NCI-H2227 (cell line): ENCODE measurements at regions not wholly inside any gene's neighbourhood (a gene's known extent, or its start where the extent isn't known, plus 50 kb on each side); places are given as distances from the start of the nearest gene placed in this dataset.

ENCODE experiments used
- DNase-seq: peaks from one replicate; lab custom pipeline; 2025; ENCODE audit not compliant: unreplicated experiment; lab: John Stamatoyannopoulos, UW

DNA sequence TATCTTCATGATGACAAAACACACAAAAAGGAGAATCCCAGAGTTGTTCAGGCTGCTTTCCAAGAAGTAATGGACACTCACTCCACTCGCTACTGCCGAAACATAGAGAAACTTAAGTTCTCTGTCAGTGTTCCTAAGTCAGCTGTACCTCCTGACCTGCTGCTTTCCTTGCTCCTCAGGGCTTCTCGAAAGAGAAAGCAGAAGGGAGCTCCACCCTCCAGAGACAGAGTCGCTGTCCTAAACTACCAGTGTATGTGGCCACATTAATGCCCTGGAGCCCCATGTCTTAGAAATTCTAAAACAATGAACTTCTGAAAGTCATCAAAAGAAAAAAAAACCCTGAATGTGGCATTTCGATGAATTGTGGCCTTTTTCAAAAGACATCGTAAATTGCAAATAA lies 390.8 kb upstream of the MON1B start:
- DNase-seq = no peak

DNA sequence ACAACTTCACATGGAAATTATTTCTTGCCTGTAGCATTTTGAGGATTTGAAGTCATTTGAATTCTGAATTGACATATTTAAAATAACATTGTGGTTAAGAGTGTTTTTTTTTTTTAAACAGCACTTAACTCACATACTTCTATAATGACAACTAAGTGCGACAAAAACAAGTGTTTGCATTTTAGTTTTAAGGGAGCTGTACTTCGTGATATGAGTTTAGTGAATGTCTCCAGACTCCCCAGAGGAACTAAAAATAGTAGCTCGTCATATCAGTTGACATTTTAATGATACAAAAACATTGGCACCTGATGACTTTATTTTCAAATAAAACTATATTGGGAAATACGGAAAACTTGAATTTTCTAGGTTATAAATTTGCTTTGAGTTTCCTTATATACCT lies 389.6 kb upstream of the MON1B start:
- DNase-seq = no peak

DNA sequence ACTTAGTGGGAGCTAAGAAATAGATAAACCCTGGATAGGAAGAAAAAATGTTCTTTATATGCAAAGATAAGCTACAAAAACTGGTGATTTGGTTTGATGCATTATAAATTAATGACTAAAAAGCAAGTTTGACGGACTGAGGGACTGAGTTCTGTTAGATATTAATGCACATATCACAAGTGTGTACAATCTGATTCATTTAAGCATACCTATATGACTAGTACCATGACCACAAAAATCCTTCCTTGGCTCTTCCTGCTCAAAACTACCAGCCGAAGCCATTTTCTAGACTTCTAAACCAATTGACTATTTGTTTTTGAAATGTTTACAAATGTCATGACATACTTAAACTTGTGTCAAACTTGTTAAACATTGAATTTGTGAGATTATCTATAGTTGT lies 374.5 kb upstream of the MON1B start:
- DNase-seq = no peak

DNA sequence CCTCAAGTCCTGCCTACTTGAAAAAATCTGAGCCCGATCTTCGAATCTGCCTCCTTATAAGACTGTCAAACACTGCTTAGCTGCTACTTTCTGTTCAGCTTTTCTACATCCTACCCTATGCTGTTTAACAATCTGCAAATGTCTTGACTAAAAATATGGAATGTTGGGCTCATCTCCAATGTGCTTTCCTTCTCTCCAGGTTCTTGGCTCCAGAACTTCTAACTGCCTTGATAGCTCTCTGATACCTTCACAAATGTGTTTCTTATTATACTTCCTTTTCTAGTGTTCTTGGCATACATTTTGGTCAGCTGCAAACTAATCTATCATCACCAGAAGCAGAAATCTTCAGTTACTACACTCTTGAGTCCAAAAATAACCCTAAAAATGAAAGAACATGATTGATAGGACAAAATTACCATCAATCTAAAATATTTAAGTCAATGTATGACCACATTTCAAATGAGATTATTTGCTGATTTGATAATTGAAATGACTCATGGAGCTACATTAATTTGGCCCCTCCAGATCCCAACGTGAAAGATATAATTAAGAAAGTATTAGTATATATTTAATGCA lies 372.3 kb upstream of the MON1B start:
- DNase-seq = no peak

DNA sequence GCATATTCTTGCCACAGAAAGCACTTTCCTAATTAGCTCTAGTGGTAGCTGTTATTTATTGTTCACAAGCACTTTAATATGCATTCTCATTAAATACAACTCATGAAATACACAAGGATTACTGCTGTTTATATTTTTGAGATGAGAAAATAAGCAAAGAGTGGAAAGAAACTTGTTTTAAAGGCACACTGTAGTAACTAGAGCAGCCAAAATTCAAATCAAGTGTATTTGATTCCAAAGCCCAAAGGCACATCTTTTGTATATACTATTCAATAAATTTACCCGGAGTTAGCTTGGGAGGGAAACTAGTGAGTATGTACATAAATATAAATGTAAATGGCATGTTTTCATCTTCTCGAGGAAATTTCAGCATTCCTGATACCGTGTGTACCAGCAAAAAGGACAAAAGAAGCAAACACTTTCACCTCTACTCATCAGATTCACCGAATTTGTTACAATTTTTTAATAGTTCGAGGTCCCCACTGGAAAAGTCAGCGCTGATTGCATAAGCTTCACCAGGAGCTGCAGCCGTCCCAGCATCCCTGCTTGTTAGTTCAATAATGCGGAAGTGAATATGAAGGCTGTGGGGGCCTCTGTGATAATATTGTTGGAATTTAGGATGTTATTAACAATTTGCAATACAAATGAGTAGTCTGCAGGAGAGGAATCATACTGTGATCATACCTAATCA lies 371.6 kb upstream of the MON1B start:
- no peak for DNase-seq

DNA sequence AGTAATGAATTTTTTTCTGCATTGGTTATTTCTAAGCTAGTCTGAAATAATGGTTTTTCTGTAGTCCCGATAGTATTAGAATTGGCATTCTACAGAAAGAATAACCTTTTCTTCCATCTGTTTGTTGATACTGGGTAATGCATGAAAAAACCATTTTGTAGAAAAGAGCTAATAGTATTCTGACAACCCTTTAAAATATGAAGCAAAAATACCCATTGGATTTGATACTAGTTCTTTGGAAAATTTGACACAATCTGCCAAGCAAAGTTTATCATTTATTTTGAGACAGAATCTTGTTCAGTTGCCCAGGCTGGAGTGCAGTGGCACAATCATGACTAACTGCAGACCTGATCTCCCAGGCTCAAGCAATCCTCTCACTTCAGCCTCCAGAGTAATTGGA lies 366.8 kb upstream of the MON1B start:
- DNase-seq = no peak

DNA sequence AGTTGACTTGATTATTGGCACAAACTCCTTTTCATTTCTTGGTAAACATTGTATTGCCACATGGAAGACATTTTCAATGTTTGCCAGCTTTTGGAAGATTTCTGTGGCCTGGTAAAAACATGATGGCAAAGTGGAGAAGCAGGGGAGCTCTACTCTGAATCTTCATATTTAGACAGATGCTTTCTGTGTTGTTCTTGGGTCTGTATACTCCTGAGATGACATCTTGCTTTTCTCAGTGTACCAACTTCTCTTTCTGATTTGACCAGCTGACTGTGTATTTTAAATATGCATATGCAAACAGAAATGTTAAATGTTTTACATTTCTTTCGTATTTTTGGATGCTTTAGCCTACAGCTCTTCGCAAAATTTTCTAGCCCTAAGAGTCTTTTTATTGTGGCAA lies 366.2 kb upstream of the MON1B start:
- no peak for DNase-seq

DNA sequence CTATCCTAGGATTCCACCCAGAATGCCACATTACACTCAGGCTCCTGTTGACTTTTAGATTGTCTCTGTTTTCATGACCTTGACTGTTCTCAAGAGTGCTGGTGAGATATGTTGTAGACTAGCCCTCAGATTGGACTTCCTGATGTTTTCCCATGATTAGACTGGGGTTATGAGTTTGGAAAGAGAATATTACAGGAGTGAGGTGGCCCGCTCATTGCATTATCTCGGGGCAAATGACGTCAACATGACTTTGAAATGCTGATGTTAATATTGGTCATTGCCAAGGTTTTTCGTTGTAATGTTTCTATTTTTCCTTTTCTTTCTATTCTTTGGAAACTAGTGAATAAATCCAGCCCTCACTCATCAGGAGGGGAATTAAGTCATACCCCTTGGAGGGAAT lies 355.7 kb upstream of the MON1B start:
- no peak for DNase-seq

DNA sequence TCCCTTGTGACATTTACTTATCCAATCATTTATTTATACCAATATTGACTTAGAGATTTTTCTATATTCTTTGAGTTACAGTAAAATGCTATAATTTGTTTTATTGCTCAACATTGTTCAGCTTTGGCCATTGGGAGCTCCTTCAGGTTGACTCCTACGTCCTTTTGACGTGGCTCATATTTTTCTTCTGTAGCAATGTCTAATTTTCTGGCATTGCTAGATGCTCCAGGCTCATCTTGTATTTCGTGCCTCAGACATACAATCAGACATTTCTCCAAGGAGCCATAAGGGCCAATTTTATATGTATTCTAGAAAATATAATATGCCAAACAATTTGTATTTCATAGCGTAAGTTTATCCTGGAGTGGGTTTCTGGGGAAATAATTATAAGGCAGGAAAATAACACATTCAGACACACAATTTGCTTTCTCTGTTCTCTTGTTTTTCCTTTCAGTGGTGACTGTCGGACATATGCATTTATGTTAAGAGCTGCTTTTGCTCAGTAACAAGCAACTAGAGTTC lies 355.1 kb upstream of the MON1B start:
- DNase-seq = peak; percentile 26

DNA sequence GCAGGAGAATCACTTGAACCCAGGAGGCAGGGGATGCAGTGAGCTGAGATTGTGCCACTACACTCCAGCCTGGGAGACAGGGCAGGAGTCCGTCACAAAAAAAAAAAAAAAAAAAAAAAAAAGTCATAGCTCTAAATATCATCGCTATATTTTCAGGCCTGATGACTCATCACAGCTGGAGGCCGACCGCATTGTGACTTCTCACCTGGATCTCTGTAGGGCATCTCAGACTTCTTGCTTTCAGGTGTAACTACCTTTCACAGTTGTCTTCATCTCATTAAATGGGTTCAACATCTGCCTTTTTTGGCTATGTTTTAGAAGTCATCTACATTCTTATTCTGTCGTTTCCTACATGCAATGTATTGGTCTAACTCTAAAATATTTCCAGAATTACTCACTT lies 353.1 kb upstream of the MON1B start:
- no peak for DNase-seq

DNA sequence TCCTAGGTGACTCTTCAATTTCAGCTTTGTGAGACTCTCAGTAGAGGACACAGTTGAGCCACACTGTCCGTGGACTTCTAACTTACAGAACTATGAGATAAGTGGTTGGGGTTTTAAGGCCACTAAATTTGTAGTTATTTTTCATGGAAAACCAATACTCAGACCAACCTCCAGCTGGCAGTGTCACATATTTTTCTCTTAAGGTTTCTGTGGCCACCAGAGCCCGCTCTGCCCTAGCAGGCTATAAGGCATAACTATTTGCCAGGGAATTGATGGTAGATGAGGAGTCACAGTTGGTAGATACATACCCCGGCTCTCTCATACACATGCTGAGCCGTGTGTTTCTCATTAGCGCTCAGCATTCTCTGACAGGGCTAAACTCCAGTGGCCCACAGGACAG lies 336.8 kb upstream of the MON1B start:
- DNase-seq = no peak

DNA sequence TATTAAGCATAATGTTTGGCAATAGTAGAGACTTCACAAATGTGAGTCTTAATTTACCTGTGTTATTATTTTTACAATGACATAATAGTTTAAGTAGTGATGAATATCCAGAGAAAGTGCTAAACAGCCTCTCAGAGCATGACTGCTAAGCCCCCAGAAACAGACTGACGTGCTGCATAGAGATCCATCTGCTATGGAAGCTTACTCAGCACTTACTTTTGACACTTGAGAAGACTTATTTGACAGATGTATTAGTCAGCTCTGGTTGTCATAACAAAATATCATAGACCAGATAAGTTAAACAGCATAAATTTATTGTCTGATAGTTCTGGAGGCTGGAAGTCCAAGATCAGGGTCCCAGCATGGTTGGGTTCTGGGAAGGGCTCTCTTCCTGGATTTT lies 334.9 kb upstream of the MON1B start:
- no peak for DNase-seq

DNA sequence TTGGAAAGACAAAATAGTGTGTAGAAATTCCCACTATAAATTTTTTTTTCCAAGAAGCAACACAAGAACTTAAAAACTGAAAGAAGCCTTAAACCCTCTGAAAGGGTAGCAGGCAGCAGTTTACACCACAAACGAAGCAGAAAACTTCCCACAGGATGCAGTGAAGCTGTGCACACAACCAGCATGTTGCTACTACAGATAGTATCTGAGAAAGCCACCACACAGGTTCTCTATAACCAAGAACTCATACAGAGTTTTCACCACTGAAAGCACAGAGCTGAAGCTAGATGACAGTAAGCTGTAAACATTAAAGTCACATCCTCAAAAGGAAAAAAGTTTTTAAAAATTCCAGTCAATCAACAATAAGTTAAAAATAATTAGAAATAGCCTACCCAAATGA lies 333.6 kb upstream of the MON1B start:
- no peak for DNase-seq

DNA sequence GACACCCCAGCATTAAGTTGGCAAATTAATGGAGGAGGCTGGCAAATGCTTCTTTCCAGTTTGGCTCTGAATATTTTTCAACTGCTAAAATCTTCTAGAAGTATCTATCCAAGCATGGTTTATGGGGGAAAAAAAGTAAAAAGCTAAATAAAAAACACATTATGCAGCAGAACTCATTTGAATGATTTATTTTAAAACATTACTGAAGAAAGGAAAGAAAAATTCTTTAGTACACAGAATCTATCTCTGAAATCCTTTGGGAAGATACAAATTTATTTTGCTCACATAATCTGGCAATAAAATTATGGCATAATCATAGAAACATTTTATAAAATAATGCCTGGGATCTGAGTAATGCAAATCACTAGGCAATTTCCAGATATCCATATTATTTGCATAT lies 328.1 kb upstream of the MON1B start:
- DNase-seq = no peak

DNA sequence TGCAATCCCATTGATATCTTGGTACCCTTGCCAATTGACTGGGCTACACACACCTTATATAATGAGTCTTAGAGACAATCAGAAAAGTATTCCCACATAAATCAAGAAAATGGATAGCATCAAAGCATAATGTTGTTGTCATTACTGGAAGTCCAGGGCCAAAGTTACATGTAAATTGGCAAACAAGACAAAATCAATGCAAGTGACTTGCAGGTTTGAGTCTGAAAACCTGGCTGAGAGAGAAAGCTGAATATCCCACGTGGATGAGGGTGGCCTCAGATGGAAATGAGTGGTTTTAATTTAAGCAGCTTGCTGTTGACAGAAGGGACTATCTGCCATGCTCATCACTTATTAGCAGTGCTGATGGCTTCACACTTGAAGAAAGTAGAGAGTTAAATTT lies 324.0 kb upstream of the MON1B start:
- no peak for DNase-seq

DNA sequence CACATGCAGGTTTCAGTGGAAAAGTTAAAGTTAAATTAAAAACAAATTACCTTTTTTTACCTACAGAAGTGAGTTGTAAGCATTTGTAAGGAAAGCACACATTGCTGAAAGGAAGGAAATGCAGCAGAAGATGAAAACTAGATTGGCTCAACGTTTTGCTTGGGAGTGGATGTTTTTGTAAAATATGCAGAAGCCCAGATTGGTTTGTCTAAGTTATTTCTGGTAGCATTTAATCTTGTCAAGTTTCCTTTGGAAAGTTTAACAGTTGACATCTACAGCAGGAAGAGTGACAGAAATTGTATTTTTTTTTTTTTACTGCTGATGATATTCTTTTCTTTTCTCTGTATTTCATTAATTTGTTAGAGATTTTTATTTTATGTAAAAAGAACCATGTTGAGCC lies 315.1 kb upstream of the MON1B start:
- DNase-seq = no peak

DNA sequence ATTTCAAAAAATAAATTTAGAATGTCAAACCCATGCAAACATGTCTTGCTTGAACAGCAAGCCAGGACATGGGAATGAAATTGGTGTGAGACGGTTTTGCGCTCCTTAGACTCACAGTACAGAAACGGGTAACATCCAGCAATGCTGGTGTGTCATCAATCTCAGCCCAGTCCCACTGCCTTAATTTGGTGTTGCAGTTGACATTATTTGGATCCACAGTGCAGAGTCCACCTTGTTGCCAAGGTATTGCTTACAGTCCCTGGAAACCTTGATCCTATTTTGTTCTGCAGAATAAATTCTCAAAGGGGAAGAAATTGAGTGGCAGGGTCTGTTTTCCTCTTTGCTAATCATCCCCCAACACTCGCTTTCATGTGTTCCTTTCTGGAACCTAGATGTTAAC lies 311.6 kb upstream of the MON1B start:
- no peak for DNase-seq

DNA sequence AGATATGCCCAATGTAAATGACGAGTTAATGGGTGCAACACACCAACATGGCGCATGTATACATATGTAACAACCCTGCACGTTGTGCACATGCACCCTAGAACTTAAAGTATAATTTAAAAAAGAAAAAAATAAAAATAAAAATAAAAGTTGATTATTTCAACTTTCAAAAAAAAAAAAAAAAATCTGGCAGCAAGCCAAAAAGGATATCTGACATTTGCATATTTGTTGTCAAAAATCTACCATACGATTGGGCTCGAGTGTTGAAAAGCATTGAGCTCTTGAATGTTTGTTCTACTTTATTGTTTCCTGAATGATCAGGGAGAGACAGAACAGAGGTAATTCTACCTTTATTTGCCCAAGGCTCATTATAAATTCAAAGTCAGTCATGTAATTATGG lies 310.5 kb upstream of the MON1B start:
- peak; percentile 84 for DNase-seq

DNA sequence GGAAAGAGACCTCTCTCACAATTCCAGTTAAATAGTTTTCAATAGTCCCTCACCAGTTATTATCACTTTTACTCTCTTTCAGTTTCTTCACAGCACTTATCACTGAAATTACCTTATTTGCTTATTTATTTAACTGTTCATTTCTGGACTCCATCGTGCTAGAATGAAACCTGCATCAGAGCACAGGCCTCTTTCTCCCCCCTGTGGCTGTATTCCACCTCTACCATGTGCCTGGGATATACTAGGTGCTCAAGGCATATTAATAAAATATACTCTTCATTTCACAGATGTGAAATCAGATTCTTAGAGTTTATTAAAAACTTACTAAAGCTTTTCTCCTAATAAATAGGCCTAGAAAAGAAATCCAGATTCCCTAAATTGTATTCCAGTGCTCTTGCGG lies 308.9 kb upstream of the MON1B start:
- no peak for DNase-seq

DNA sequence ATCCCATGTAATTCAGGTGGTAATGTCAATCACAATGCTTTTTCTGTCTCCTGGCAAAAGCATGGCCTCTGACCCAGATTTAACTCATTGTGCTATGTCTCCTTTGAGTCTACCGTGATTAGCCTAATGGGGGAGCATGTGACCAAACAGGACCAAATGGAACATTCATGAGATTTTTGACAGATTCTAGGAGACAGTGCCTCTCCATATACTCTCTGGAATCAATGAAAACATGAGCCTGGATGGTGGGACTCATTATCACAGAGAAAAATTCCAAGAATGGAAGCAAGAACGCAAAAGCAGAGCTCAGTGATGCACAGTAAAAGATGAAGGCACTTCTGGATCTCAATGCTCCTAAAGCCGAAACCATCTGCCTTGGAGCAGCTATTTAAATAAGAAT lies 307.9 kb upstream of the MON1B start:
- no peak for DNase-seq

DNA sequence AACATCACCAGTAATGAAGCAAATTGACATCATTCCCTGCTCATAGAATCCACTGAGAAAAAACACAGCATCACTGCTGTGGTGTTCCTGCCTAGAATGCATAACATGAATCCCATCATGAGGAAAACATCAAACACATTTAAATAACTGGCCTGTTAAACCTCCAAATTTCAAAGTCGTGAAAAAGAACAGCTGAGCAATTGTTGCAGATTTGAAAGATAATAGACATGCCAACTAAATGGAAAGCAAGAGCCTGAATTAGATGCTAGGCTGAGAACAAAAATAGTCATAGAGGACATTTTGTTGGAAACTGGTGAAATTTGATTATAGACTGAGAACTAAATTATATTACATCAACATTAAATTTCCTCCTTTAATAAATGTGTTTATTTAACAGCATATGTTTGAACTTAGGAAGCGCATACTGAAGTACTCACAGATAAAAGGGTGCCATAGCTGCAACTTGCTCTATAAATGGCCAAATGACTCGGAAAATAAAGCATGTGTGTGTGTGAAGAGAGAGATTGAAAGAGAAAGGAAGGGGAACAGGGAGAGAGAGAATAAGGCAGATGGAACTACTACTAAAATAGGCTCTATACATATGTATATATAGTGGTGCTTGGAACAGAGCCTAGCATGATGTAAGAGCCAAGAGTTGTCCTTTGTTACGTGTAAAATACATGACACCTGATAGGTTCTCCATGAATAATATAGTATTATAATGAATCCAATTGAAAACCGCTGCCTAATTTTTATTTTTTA lies 305.0 kb upstream of the MON1B start:
- no peak for DNase-seq

DNA sequence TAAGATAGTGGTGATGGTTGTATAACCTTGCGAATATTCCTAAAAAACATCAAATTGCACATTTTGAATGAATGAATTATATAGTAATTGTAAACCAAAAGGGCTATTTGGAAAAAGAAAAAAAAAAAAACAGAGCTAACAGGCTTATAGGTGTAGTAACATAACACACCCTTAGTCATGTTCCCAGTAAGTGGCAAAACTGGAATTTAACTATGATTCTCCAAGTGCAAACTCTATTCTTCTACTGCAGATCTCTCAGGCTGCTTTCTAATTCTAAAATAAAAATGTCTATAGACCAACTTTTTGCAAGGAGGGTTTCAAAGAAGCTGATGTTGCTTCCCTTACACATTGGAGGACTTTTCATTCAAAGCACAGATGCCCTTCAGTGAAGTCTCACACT lies 293.2 kb upstream of the MON1B start:
- DNase-seq = no peak
